Heart left ventricle (tissue), 16 donors: ENCODE measurements at regions not wholly inside any gene's neighbourhood (a gene's known extent, or its start where the extent isn't known, plus 50 kb on each side); places are given as distances from the start of the nearest gene placed in this dataset.

ENCODE experiments used
- ATAC-seq, 4 donors: fragments of 200-7000 bp; cut with Tn5 transposase; one replicate each; pipeline ENCODE4 v1.9.1; 2020 to 2022; ENCODE audit warnings: moderate library complexity in 4 of 4, mild to moderate bottlenecking in 3 of 4, moderate number of reproducible peaks in 1 of 4
- DNase-seq, 5 donors: peaks; one replicate each; pipeline ENCODE4 v3.0.0-alpha.2; 2020
- H3K27ac ChIP-seq, 12 donors: fragments of 200-600 bp; sonication (generic) in 4 of 12; one replicate each; pipeline versions ENCODE4 v1.5.0 to v1.8.0; 2016 to 2022; ENCODE audit warnings: mild to moderate bottlenecking in 2 of 12
- H3K27me3 ChIP-seq, 9 donors: fragments of 200-600 bp; sonication (generic) in 2 of 9; one replicate each; pipeline versions ENCODE4 v1.5.1 to v1.8.0; 2016 to 2022; ENCODE audit warnings: mild to moderate bottlenecking in 3 of 9
- H3K36me3 ChIP-seq, 9 donors: fragments of 200-600 bp; sonication (generic) in 2 of 9; one replicate each; pipeline versions ENCODE4 v1.5.0 to v1.8.0; 2018 to 2022; ENCODE audit warnings: mild to moderate bottlenecking in 2 of 9
- H3K4me1 ChIP-seq, 12 donors: fragments of 200-600 bp; sonication (generic) in 4 of 12; one replicate each; pipeline versions ENCODE4 v1.5.0 to v1.8.0; 2016 to 2022; ENCODE audit warnings: mild to moderate bottlenecking in 3 of 12
- H3K4me3 ChIP-seq, 12 donors: fragments of 200-600 bp; sonication (generic) in 4 of 12; one replicate each; pipeline versions ENCODE4 v1.5.0 to v1.8.0; 2017 to 2022; ENCODE audit warnings: mild to moderate bottlenecking in 9 of 12, moderate library complexity in 4 of 12
- H3K9me3 ChIP-seq, 12 donors: fragments of 200-600 bp; sonication (generic) in 4 of 12; one replicate each; pipeline versions ENCODE4 v1.5.0 to v1.8.0; 2016 to 2022; ENCODE audit warnings: mild to moderate bottlenecking in 1 of 12
- CTCF ChIP-seq, 12 donors: fragments of 200-600 bp; sonication (generic) in 4 of 12; IDR thresholded peaks; one replicate each; pipeline versions ENCODE4 v1.5.0 to v1.8.0; 2018 to 2022; ENCODE audit warnings: antibody characterized with exemption in 12 of 12, mild to moderate bottlenecking in 5 of 12
- POLR2A ChIP-seq, 2 donors: fragments of 450-650 bp; IDR thresholded peaks; one replicate each; pipeline ENCODE4 v1.6.1; 2017; ENCODE audit warnings: antibody characterized with exemption in 2 of 2, mild to moderate bottlenecking in 2 of 2, moderate library complexity in 2 of 2
- WGBS, 4 donors: extraction: QIAGEN DNeasy Blood & Tissue Kit in 2 of 4; methylation state at CpG; one replicate each; pipeline versions ENCODE4 v1.1.5 to v1.1.7; 2013 to 2018; 5-methylcytosine and 5-hydroxymethylcytosine counted together
- intact Hi-C, 10 donors: fragments of 100-400 bp; cut with DNase I; formaldehyde crosslinking; loops; one replicate each; pipeline versions ENCODE4 v1.11.1 to v1.14.2; 2022
- donor health status: ischemic (EF 13 %, LVEDD 7.1; RV severe dilation, severe dysfunction).
- donor health status: healthy with polysubstance abuse.
- donor health status: DM: no; HTN: yes; CAD: no.
- donor health status: DM: no; HTN: no; CAD: no.
- donor health status: ischemic (EF 25% LVEDD 6.9; RV normal size, moderate dysfunction).
- donor health status: ischemic (EF 25% LVEDD 5.7; RV mildly dilated, moderate dysfunction).
- donor health status: healthy.
- donor health status: DM: yes; HTN: yes; CAD: no.
- donor health status: ischemic (EF 35%, LVEDD 5.7; RV mildly dilated, moderate dysfunction).
- donor health status: nonischemic (EF 11% LVEDD 7.7; RV severe dilation, severe dysfunction).
- donor health status: DM: yes; HTN: yes; CAD: no.
- donor health status: PGD.
- donor health status: ischemic (EF 29% LVEDD 5.4; RV normal size, mild dysfunction).
- donor health status: nonischemic (EF 23%, LVEDD 6.1; RV moderate dilation, normal function).

- no peak overlapping the region for H3K4me3 ChIP-seq
- no peaks in the 10 kb centered on the region for H3K9me3 ChIP-seq
- H3K27ac ChIP-seq, result no peak overlapping the region
- intact Hi-C loops, result no loop called here
- DNase-seq, result no peak
- no peak for TF ChIP-seq CTCF (IDR thresholded peaks at IDR 0.05)
- no peak for TF ChIP-seq POLR2A (IDR thresholded peaks at IDR 0.05)
- H3K36me3 ChIP-seq, result no peaks in the 10 kb centered on the region
- 77 to 82% (median 79%) methylated on average over 3 of the region's 3 CpGs for WGBS, 4 donors
- H3K4me1 ChIP-seq, result no peaks in the 10 kb centered on the region
- H3K27me3 ChIP-seq, result peaks cover 0 to 9% (median 0%) of the 10 kb centered on the region in 9 donors
- no peak for ATAC-seq
Measured at GRCh38 chr18:57956491-57956890, 87.5 kb upstream of the NEDD4L start.

DNA sequence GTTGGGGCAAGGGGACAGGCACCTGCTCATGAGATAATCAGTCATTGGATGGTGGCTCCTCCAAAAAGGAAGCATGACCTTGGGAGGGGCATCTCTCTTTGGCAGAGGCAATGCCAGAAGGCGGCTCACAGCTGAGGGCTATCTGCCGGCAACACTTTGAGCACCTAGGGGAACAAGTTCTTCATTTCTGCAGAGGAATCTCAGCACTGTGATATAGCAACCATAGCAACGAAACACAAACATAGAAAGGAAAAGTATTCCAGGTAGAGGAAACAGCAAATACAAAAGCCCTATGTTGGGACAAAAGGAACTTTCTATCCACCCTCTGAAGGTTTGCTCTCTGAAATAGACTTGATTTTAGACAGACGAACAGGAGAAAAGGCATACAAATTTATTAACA lies 89.1 kb upstream of the NEDD4L start:
- Histone ChIP-seq H3K4me3 (no peak overlapping the region), H3K4me1 (no peaks in the 10 kb centered on the region), H3K9me3 (no peaks in the 10 kb centered on the region), H3K36me3 (no peaks in the 10 kb centered on the region), H3K27me3 (peaks cover 0 to 9% (median 0%) of the 10 kb centered on the region in 9 donors), H3K27ac (no peak overlapping the region)
- 75 to 79% (median 77%) methylated on average over 4 of the region's 4 CpGs for WGBS, 4 donors
- no peak for TF ChIP-seq POLR2A (IDR thresholded peaks at IDR 0.05)
- TF ChIP-seq CTCF (IDR thresholded peaks at IDR 0.05), result no peak
- intact Hi-C loops, result no loop called here
- DNase-seq, result no peak
- no peak for ATAC-seq

DNA sequence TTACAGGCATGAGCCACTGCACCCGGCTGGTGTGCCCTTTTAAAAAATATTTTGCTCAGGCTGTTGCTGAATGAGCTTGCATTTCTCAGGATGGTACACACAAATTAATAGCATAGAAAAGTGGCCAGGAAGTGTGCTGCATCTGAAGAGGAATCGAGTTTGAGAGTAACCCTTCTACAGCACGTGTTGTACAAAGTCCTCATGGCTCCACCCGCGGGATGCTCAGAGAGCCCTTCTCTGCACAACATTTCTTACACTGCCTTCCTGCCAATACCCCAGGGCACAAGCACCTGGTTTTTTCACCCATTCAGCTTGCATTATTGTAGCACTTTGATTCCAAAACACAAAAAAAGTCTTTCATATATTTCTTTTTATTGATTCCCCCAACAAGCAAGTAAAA lies 90.1 kb upstream of the NEDD4L start:
- DNase-seq, result no peak
- TF ChIP-seq CTCF (IDR thresholded peaks at IDR 0.05), result no peak
- TF ChIP-seq POLR2A (IDR thresholded peaks at IDR 0.05), result no peak
- Histone ChIP-seq H3K27me3 (peaks cover 0 to 9% (median 0%) of the 10 kb centered on the region in 9 donors), H3K4me3 (no peak overlapping the region), H3K4me1 (no peaks in the 10 kb centered on the region), H3K36me3 (no peaks in the 10 kb centered on the region), H3K9me3 (no peaks in the 10 kb centered on the region), H3K27ac (no peak overlapping the region)
- WGBS, 4 donors, result 68 to 81% (median 76%) methylated on average over 5 of the region's 5 CpGs
- intact Hi-C loops, result no loop called here
- ATAC-seq, result no peak

DNA sequence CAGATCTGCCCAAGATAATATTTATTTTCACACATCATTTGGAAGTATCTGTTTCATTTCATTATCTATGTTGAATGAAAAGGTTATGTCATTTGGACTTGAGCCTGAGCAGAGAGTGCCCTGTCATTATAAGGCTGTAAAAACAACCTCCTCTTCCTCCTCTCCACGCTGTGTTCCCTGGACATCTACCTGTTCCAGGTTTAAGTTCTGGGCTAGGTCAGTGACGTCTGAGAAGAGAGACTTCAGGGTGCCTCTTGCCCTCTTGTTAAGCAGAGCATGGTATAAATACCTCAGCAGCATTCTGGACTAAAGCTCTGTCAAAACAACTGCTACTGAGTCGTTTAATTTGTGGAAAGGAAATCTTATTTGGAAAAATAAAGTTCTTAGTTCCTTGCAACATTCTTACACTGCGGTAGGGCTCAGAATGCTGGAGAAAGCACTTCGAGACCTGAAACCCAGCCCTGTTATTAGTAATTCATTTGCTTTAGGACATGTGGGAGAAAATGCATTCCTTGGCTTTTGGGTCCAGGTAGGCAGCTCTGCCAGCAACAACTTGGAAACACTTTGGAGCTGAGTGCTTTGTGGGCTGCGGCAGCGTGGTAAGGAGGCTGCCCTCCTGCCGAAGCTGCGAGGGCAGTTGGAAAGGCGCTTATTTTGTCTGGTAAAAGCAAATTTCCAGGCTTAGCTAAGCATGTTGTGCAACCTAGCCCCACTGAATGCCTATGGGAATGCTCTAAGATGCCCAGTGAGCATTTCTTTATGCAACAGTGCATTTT lies 91.8 kb upstream of the NEDD4L start:
- intact Hi-C loops, result no loop called here
- no peak overlapping the region for H3K27ac ChIP-seq
- WGBS, 4 donors, result 73 to 81% (median 79%) methylated on average over 10 of the region's 10 CpGs
- H3K9me3 ChIP-seq, result no peaks in the 10 kb centered on the region
- H3K4me3 ChIP-seq, result no peak overlapping the region
- no peaks in the 10 kb centered on the region for H3K4me1 ChIP-seq
- TF ChIP-seq CTCF (IDR thresholded peaks at IDR 0.05), result no peak
- TF ChIP-seq POLR2A (IDR thresholded peaks at IDR 0.05), result no peak
- ATAC-seq (no peak), DNase-seq (no peak)
- H3K36me3 ChIP-seq, result no peaks in the 10 kb centered on the region
- peaks cover 0 to 9% (median 0%) of the 10 kb centered on the region in 9 donors for H3K27me3 ChIP-seq
